ENCODE measurements at regions not wholly inside any gene's neighbourhood (a gene's known extent, or its start where the extent isn't known, plus 50 kb on each side); places are given as distances from the start of the nearest gene placed in this dataset.

- ATAC-seq (peak in 1 of 2 donors; percentile 43), DNase-seq (no peak)
- H3K27me3 ChIP-seq (ENCODE audit: low read depth) = no peaks in the 10 kb centered on the region
These were observed 448.3 kb upstream of the DDI1 start for GRCh38 chr11:103587901-103588788.

GRCh38 chr11:103591554-103591953, 444.9 kb upstream of the DDI1 start:
- no peak for DNase-seq

More at GRCh38 chr11:103587901-103588788, 448.3 kb upstream of the DDI1 start:
- no peak for TF ChIP-seq CTCF (IDR thresholded peaks at IDR 0.05)
- no peak overlapping the region for H3K27ac ChIP-seq
- H3K4me1 ChIP-seq = no peaks in the 10 kb centered on the region
- no peak overlapping the region for H3K4me3 ChIP-seq
- H3K9me3 ChIP-seq = no peaks in the 10 kb centered on the region
- intact Hi-C loops (cut with DNase I) = no loop called here
- no peaks in the 10 kb centered on the region for H3K36me3 ChIP-seq

GRCh38 chr11:103594283-103594682, 442.2 kb upstream of the DDI1 start:
- no peak for TF ChIP-seq CTCF (IDR thresholded peaks at IDR 0.05)
- no peaks in the 10 kb centered on the region for H3K4me1 ChIP-seq

More at GRCh38 chr11:103591554-103591953, 444.9 kb upstream of the DDI1 start:
- no peaks in the 10 kb centered on the region for H3K36me3 ChIP-seq
- no peak for ATAC-seq
- no peaks in the 10 kb centered on the region for H3K27me3 ChIP-seq (ENCODE audit: low read depth)
- TF ChIP-seq CTCF (IDR thresholded peaks at IDR 0.05) = no peak
- H3K27ac ChIP-seq = no peak overlapping the region
- H3K4me3 ChIP-seq = no peak overlapping the region
- no peaks in the 10 kb centered on the region for H3K9me3 ChIP-seq
- no peaks in the 10 kb centered on the region for H3K4me1 ChIP-seq
- intact Hi-C loops (cut with DNase I) = no loop called here

GRCh38 chr11:103596315-103596714, 440.1 kb upstream of the DDI1 start:
- no peaks in the 10 kb centered on the region for H3K27me3 ChIP-seq (ENCODE audit: low read depth)
- no peak for TF ChIP-seq CTCF (IDR thresholded peaks at IDR 0.05)
- ATAC-seq (no peak), DNase-seq (no peak)
- intact Hi-C loops (cut with DNase I) = no loop called here
- H3K4me3 ChIP-seq = no peak overlapping the region
- no peaks in the 10 kb centered on the region for H3K36me3 ChIP-seq
- H3K4me1 ChIP-seq = no peaks in the 10 kb centered on the region
- no peak overlapping the region for H3K27ac ChIP-seq
- H3K9me3 ChIP-seq = no peaks in the 10 kb centered on the region

More at GRCh38 chr11:103594283-103594682, 442.2 kb upstream of the DDI1 start:
- no peak for DNase-seq
- H3K27me3 ChIP-seq (ENCODE audit: low read depth) = no peaks in the 10 kb centered on the region
- no peak overlapping the region for H3K4me3 ChIP-seq
- H3K9me3 ChIP-seq = no peaks in the 10 kb centered on the region
- no peak overlapping the region for H3K27ac ChIP-seq
- no peak for ATAC-seq
- intact Hi-C loops (cut with DNase I) = no loop called here
- H3K36me3 ChIP-seq = no peaks in the 10 kb centered on the region

- no peak overlapping the region for H3K4me3 ChIP-seq
- intact Hi-C loops (cut with DNase I) = no loop called here
- H3K36me3 ChIP-seq = no peaks in the 10 kb centered on the region
- no peaks in the 10 kb centered on the region for H3K27me3 ChIP-seq (ENCODE audit: low read depth)
- H3K27ac ChIP-seq = no peak overlapping the region
- ATAC-seq (peak; percentile 71 to 82), DNase-seq (no peak)
- H3K9me3 ChIP-seq = no peaks in the 10 kb centered on the region
- TF ChIP-seq CTCF (IDR thresholded peaks at IDR 0.05) = peak; percentile 76
- no peaks in the 10 kb centered on the region for H3K4me1 ChIP-seq
These were observed 435.1 kb upstream of the DDI1 start for GRCh38 chr11:103601225-103601846.
